Activated CD8-positive, alpha-beta T cell treated with anti-CD3 and anti-CD28 coated beads for 36 hours (primary cell): ENCODE measurements at regions not wholly inside any gene's neighbourhood (a gene's known extent, or its start where the extent isn't known, plus 50 kb on each side); places are given as distances from the start of the nearest gene placed in this dataset.

Experiments used
- ATAC-seq: fragments of 200-7000 bp; cut with Tn5 transposase; one replicate; pipeline ENCODE4 v1.10.0; 2021; ENCODE audit warnings: mild to moderate bottlenecking, moderate library complexity
- CTCF ChIA-PET: fragments of 350-600 bp; sonication (Branson Sonifier 250); formaldehyde crosslinking; loops from one replicate; lab custom pipeline; 2021; ENCODE audit warnings: antibody characterized with exemption; lab: Charles Lee
- POLR2A ChIA-PET: fragments of 350-600 bp; sonication (Branson Sonifier 250); formaldehyde crosslinking; loops from one replicate; lab custom pipeline; 2021; ENCODE audit warnings: antibody characterized with exemption; lab: Charles Lee
- DNase-seq: peaks from one replicate; pipeline ENCODE4 v3.0.0-alpha.2; 2020
- H3K27ac Mint-ChIP-seq: one replicate; pipeline ENCODE4 v1.8.0; 2021; ENCODE audit warnings: mild to moderate bottlenecking, mixed read lengths
- H3K27me3 Mint-ChIP-seq: one replicate; pipeline ENCODE4 v1.8.0; 2021; ENCODE audit warnings: mixed read lengths
- H3K36me3 Mint-ChIP-seq: one replicate; pipeline ENCODE4 v1.8.0; 2021; ENCODE audit warnings: low read depth, mixed read lengths
- H3K4me1 Mint-ChIP-seq: one replicate; pipeline ENCODE4 v1.8.0; 2021; ENCODE audit warnings: low read depth, mixed read lengths
- H3K4me3 Mint-ChIP-seq: one replicate; pipeline ENCODE4 v1.8.0; 2021; ENCODE audit warnings: mild to moderate bottlenecking, moderate library complexity, mixed read lengths
- H3K9me3 Mint-ChIP-seq: one replicate; pipeline ENCODE4 v1.8.0; 2021; ENCODE audit warnings: mixed read lengths
- intact Hi-C: fragments of 100-400 bp; cut with micrococcal nuclease; formaldehyde crosslinking; loops from one replicate; pipeline ENCODE4 v1.10.0; 2022
- TF ChIP-seq, protein P1 (sequence below): fragments of 200-600 bp; IDR thresholded peaks from one replicate; pipeline ENCODE4 v1.8.0; 2022; ENCODE audit warnings: antibody characterized with exemption, mild to moderate bottlenecking

DNA sequence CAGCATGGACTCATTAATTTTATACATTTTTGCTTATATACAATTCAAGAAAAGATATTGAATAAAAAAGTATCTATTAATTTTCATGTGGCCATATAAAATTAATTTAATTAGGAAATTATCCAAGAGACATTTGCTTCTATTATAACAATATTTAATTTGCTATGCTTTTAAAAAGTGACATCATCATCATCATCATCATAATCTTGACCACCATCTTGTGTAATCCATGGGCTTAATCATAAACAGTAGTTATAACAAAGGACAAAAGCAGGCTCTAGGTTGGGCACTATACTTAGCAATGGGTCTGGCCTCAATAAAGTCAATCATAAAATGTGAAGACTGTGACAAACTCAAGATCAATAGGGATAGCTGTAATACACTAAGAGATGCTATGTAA, 1031.6 kb downstream of the SLITRK1 start:
- Mint-ChIP-seq H3K36me3 (no peaks in the 10 kb centered on the region), H3K4me1 (no peaks in the 10 kb centered on the region), H3K9me3 (peaks cover 8% of the 10 kb centered on the region), H3K27me3 (no peaks in the 10 kb centered on the region), H3K27ac (no peak overlapping the region), H3K4me3 (no peak overlapping the region)
- ChIA-PET CTCF (no interaction called here), POLR2A (no interaction called here)
- DNase-seq: no peak
- TF ChIP-seq, protein P1, sequence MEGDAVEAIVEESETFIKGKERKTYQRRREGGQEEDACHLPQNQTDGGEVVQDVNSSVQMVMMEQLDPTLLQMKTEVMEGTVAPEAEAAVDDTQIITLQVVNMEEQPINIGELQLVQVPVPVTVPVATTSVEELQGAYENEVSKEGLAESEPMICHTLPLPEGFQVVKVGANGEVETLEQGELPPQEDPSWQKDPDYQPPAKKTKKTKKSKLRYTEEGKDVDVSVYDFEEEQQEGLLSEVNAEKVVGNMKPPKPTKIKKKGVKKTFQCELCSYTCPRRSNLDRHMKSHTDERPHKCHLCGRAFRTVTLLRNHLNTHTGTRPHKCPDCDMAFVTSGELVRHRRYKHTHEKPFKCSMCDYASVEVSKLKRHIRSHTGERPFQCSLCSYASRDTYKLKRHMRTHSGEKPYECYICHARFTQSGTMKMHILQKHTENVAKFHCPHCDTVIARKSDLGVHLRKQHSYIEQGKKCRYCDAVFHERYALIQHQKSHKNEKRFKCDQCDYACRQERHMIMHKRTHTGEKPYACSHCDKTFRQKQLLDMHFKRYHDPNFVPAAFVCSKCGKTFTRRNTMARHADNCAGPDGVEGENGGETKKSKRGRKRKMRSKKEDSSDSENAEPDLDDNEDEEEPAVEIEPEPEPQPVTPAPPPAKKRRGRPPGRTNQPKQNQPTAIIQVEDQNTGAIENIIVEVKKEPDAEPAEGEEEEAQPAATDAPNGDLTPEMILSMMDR: no peak
- intact Hi-C loops: no loop called here
- no peak for ATAC-seq

- POLR2A ChIA-PET: no interaction called here
- TF ChIP-seq, protein P1: no peak
- DNase-seq: no peak
- intact Hi-C loops: no loop called here
- H3K27ac Mint-ChIP-seq: no peak overlapping the region
- H3K9me3 Mint-ChIP-seq: peaks cover 5% of the 10 kb centered on the region
- H3K4me3 Mint-ChIP-seq: no peak overlapping the region
- no peak for ATAC-seq
- no peaks in the 10 kb centered on the region for H3K4me1 Mint-ChIP-seq
- H3K27me3 Mint-ChIP-seq: no peaks in the 10 kb centered on the region
- CTCF ChIA-PET: no interaction called here
- no peaks in the 10 kb centered on the region for H3K36me3 Mint-ChIP-seq
Measured at GRCh38 chr13:82848766-82849165, 1033.5 kb downstream of the SLITRK1 start.

- peaks cover 5% of the 10 kb centered on the region for H3K9me3 Mint-ChIP-seq
- CTCF ChIA-PET: no interaction called here
- H3K27ac Mint-ChIP-seq: no peak overlapping the region
- no peaks in the 10 kb centered on the region for H3K36me3 Mint-ChIP-seq
- no peak for DNase-seq
- H3K27me3 Mint-ChIP-seq: no peaks in the 10 kb centered on the region
- ATAC-seq: no peak
- intact Hi-C loops: no loop called here
- no peak overlapping the region for H3K4me3 Mint-ChIP-seq
- TF ChIP-seq, protein P1: no peak
- no peaks in the 10 kb centered on the region for H3K4me1 Mint-ChIP-seq
- POLR2A ChIA-PET: no interaction called here
Measured at GRCh38 chr13:82847595-82847994, 1034.7 kb downstream of the SLITRK1 start.

- DNase-seq (no peak), ATAC-seq (no peak)
- TF ChIP-seq, protein P1: no peak
- intact Hi-C loops: no loop called here
- Mint-ChIP-seq H3K27ac (no peak overlapping the region), H3K4me1 (no peaks in the 10 kb centered on the region), H3K4me3 (no peak overlapping the region), H3K36me3 (no peaks in the 10 kb centered on the region), H3K9me3 (peaks cover 7% of the 10 kb centered on the region), H3K27me3 (no peaks in the 10 kb centered on the region)
- ChIA-PET POLR2A (no interaction called here), CTCF (no interaction called here)
Measured at GRCh38 chr13:82833923-82834322, 1048.4 kb downstream of the SLITRK1 start.

DNA sequence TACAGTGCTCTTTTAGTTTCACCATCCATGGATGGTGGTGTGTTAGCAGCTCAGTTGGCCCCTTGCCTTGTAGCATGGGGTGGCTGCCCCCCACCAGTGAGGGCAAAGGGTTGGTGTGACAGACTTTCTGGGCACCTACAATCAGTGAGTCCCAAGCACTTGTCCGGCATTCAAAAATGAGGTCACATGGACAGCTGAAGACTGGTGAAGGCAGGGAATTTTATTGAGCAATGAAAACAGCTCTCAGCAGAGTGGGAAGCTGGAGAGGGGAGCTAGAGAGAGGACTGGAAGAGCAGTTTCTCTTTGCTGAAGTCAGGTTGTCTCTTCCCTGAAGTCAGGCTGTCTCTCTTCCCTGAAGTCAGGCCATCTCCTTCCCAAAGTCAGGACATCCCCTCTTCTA, 1053.2 kb downstream of the SLITRK1 start:
- ATAC-seq (no peak), DNase-seq (no peak)
- Mint-ChIP-seq H3K36me3 (no peaks in the 10 kb centered on the region), H3K4me1 (no peaks in the 10 kb centered on the region), H3K27me3 (no peaks in the 10 kb centered on the region), H3K27ac (no peak overlapping the region), H3K4me3 (no peak overlapping the region), H3K9me3 (peaks cover 3% of the 10 kb centered on the region)
- ChIA-PET CTCF (no interaction called here), POLR2A (no interaction called here)
- intact Hi-C loops: no loop called here
- TF ChIP-seq, protein P1: no peak
